HK-2 (cell line): ENCODE measurements at regions not wholly inside any gene's neighbourhood (a gene's known extent, or its start where the extent isn't known, plus 50 kb on each side); places are given as distances from the start of the nearest gene placed in this dataset.

Experiments
- DNase-seq: peaks from one replicate; pipeline ENCODE4 v3.0.0-alpha.2; 2018; ENCODE audit not compliant: unreplicated experiment

DNA sequence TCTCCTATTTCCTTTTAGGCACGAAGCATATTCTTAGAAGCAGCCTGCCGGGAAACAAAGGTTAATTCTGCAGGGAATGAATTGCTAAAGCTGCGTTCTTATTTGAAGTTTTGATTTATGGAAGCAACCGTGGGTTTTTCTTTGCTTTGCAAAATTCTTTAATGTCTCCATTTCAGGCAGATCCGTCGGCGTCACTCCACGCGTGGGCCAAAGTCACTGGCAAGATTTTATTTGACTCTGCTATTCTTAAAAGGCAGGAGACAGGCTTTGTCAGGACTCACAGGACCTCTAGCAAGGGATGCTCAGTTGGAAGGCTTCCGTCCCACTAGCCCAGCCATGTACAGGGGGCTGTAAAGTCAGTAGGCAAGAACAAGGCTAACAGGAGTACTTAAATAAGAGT lies 387.3 kb upstream of the XYLT1 start:
- no peak for DNase-seq

DNA sequence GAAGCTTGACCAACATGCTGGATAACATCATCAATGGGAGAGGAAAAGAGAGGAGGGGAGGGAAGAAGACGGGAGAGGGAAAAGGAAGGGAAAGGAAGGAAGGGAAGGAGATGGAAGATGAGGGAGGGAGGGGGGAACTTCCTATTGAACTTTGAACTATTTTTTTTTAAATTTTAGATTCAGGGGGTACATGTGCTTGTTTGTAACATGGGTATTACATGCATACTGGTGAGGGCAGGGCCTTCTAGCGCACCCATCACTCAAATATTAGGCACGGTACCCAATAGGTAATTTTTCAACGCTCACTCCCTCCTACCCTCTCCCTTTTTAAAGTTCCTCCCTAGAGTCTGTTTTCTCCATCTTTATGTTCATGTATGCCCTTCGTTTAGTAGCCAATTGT lies 383.2 kb upstream of the XYLT1 start:
- no peak for DNase-seq

DNA sequence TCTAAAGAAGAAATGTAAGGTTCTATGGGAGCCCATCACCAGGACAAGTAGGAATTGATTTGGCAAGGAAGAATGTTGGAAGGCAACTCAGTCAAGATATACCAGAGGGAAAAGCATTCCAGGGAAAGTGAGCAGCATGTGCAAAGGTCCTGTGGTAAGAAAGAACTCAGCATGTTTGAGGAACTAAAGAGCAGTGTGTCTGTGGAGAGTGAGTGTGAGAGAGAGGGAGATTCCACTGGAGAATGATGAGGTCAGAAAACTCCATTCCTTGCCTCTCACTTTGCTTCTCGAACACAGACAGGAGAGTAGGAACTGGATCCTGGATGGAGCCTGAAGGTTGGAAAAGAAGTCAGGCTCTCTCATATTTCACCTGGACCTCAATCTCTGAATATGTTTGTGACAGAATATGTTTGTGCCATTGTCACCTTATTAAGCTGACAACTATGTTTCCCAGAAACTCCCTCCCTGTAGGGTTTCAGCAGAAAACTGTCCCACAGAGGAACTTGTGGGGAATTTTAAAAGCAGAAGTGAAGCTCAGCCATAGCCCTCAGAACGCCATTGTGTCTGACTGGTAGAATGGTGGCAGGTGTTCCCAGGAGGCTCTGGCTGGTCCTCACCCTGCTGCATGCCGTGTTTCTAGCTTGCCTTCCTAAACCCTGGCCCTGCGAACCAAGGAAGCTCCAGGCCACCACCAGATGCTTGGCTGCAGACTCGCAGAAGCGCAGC lies 382.4 kb upstream of the XYLT1 start:
- no peak for DNase-seq

DNA sequence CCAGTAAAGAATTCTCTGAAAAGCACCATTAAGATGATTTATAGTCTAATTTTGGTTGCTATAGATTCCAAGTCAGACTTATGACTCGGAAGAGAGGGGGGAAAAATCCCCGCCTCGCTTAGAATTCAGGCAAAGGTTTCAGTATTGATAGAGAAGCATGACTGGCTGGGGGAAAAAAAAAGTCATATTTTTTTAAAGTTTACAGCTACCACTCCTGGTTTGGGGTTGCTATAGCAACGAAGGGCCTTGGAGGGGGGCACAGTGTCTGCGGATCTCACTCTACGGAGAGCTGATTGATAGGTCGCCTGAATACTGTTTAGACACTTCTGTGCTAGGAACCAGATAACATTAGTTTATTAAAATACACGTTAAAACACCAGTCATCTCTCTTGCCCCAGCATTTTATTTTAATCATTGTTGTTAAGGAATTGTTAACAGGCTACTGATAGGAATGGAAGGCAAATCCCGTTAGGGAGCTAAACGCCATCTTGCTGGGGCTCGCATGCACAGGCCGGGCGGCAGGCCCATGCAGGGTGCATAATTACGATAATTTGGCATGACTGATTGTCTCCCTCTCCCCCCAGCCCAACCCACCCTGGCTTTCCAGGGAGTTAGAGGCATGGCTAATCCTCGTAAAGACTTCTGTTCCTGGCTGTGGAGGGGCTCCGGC lies 380.0 kb upstream of the XYLT1 start:
- DNase-seq: no peak

DNA sequence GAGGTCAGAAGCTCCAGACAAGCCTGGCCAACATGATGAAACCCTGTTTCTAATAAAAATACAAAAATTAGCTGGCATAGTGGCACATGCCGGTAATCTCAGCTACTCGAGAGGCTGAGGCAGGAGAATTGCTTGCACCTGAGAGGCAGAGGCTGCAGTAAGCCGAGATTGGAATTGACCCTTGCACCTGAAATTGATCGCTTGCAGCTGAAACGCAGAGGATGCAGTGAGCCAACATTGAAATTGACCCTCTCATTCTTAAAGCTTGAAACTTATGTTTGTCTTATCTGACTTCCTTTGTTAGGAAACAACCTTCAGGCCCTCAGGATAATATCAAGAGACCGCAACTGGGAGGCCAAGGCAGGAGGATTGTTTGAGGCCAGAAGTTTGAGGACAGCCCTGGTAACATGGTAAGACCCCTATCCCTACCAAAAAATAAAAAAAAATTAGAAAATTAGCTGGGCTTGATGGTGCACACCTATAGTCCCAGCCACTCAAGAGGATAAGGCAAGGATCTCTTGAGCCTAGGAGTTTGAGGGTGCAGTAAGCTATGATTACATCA lies 376.6 kb upstream of the XYLT1 start:
- DNase-seq: no peak

DNA sequence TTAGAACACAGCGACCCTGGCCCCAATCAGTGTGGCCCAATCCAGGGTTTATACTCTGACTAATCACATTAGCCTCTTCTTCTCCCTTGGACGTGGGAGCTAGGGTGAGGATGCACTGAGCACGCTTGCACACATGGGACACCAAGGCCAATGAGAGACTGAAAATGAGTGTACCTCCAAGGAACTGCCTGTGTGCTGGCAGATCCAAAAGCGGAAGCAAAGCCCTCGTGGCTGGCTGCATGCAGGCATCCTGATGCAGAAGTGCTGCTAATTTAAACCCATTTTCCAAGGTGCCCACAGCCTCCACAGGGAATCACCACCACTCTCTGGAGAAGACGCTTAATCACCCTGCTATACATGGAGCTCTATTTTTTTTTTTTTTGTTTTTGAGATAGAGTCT lies 375.3 kb upstream of the XYLT1 start:
- no peak for DNase-seq

DNA sequence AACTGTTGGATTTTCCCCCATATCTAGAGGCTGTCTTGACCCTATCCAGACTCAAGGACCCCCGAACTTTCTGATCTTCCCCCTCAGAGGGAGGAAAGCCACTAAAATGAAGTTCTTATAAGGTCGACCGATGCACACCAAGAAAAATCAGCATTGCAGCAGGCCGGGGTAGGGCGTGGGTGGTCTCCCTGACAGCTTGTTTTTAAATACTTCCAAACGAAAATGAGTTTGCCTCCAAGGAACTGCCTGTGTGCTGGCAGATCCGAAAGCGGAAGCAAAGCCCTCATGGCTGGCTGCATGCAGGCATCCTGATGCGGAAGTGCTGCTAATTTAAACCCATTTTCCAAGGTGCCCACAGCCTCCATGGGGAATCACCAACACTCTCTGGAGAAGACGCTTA lies 374.3 kb upstream of the XYLT1 start:
- DNase-seq: no peak

DNA sequence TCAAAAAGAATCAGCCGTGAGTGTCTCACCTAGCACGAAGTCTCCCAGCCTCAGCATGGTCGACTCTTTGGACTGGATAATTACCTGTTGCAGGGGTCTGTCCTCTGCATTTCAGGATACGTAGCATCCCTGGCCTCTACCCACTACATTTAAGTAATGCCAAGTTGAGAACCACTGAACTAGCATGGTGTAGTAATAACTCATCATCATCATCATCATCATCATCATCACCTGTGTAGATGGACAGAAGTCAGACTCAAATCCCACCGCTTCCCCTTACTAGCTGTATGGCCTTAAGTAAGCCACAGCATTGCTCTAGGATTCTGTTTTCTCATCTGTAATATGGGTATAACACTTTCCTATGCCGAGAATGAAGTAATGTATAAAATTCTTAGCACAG lies 373.1 kb upstream of the XYLT1 start:
- DNase-seq: no peak

DNA sequence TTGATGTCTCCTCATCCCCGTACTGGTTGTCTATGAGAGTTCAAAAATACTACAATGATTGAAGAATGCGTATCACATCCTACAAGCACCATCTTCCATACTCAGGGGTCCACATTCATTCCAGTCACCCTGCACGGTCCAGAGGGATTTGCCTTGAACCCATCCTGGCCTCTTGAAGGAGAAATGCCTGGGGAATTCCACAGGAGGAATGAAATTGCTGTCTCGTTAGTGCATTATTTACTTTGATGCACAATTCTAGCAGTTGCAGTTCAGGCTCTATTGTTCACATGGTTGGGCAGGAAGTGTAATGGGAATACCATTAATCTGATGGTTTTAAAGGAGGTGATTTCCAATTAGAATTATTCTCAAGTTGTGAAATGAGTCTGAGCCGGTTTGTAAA lies 369.1 kb upstream of the XYLT1 start:
- no peak for DNase-seq

DNA sequence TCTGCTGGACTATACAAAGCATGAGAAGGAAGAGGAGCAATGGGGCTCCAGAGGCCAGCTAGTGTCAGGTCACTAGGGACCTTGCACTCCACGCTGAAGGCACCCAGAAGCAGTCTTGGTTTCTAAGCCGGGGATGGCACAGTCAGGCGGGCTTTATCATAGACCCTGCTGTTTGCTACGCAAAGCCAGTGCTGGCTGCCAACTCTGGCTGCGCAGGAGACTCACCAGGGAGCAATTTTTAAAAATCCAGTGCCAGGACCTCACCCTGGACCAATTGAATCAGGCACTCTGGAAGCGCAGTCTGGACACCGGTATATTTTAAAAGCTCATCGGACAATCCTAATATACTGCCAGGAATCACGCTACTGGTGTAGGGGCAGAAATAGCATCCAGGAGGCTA lies 368.5 kb upstream of the XYLT1 start:
- DNase-seq: no peak

DNA sequence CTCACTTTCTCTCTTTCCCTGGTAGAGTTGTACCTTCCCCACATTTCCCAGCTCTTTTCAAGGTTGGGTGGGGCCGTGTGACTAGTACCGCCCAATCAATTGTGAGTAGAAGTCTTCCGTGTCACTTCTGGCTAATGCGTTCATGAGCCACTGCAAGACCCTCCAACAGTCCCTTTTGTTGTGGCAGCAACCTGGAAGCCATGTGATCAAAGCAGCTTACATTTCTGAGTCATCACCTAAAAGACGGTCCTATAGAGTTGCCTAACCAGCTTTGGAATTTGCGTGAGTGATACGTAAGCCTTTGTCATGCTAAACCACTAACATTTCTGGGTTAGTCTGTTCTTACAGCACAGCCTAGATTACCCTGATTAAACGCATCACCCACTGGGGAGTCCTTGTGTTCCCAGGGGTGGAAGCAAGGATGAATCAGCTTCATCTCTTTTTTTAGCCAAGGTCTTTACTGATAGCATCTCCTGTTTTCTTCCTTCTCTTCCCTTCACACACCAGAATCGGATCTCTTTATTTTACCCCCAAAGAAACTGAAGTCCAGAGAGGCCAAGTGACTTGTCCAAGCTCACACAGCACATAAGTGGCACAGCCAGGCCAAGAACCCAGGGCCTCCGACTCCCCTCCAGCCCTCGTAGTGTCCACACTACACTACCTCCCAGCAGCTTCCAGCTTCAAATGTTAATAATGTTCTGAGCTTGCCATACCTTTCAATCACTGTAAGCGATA lies 366.3 kb upstream of the XYLT1 start:
- peak; percentile 0 for DNase-seq

DNA sequence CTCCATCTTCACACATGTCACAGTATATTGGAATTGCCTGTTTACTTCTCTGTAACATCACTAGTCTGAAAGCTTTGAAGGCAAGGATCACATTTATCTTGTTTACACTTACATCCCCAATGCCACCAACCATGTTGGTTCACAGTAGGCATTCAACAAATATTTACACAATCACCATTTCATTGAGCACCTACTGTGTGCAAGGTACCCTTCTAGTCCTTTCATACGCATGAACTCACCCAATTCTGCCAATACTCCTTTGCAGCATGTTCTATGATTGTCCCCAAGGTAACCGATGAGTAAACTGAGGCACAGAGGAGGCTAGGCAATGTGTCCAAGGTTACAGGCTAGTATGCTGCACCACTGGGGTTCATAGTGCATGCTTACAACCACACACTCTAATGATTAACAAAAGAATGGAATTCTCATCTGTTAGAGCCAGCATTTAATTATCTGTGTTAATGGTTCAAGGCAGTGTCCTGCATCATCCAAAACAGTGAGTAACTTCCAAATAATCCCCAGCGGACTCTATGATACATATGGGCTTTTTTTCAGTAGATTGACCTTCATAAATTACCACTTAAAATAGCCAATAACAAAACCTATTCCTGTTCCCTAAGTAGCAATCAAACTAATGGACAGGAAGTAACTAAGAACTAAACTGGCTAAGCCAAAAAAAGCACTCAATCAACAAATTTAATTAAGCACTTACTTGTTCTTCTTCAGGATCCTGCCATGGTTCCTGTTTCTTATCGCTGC lies 364.5 kb upstream of the XYLT1 start:
- no peak for DNase-seq

DNA sequence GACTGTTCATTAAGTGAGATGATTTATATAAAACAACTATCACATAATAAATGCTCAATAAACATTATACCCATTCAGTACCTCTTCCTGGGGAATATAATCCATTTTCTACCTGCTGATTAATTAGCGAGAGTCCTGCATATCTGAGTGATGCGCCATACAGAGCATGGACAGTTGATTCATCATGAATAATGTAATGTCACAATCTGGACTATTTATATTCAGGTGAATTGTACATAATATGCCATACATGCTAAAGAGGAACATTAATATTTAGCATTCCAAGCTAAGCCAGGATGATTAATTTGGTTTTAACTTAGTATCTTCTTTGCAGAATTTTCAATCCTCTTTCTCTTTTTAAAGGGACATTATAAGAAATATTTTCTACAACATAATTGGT lies 362.0 kb upstream of the XYLT1 start:
- no peak for DNase-seq

DNA sequence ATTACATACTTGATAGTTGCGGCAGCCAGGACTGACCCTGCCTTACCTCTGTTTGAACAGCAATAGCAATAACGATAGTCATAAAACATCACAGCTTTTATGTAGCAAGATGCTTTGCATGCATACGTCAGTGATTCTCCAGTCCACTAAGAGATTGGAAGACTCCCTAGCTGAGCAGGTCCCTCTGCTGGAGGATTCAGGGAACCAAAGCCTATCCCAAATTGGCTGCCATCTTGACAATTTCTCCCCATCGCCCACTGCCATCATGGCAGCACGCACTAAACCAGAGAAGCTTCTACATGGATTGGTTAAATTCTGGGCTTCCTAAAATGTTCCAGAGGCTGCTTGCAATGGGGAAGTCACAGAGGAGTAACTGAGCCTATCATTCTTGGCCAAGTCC lies 360.6 kb upstream of the XYLT1 start:
- DNase-seq: no peak

DNA sequence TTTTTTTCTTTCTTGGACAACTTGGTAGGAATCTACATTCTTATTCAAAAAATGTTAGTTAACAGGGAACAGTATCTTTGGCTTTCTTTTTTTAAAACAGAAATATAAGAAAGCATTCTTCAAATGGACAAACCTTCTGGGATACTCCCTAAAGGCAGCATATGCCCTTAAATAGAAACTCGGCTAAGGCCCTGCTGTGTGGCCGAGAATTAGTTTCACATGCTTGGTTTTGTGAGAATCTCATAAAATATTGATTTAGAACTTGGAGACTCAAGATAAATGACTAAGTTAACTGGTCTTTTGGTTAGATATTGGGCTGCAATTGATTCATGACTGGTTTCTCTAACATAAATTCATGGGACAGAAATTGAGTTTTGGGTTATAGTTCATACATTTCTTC lies 359.9 kb upstream of the XYLT1 start:
- DNase-seq: no peak

DNA sequence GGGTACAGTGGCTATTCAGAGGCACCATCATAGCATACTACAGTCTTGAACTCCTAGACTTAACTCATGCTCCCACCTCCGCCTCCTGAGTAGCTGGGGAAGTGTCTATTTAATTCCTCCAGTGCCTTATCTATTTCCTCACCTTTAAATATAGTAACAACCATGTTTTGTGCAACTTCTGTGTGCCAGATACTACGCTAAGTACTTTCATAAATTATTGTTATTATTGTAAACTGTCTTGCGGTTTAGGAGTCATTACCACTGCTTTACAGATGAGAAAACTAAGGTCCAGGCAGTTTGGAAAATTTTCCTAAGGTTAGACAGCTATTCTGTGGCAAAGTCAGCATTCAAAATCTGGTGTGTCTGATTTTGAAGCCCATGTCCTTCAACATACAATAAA lies 359.1 kb upstream of the XYLT1 start:
- no peak for DNase-seq

DNA sequence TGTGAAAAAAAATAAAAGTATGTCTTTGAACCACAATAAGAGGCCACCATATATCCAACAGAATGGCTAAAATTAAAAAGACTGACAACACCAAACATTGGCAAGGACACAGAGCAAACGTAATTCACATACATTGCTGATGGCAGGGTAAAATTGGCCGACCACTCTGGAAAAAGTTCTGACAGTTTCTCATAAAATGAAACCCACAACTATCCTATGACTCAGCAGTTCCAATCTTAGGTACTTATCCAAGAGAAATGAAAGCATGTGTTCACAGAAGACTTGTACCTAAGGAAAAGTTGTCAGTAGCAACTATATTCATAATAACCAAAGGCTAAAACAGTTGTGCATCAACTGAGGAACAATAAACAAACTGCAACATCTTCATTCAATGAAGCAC lies 357.3 kb upstream of the XYLT1 start:
- no peak for DNase-seq

DNA sequence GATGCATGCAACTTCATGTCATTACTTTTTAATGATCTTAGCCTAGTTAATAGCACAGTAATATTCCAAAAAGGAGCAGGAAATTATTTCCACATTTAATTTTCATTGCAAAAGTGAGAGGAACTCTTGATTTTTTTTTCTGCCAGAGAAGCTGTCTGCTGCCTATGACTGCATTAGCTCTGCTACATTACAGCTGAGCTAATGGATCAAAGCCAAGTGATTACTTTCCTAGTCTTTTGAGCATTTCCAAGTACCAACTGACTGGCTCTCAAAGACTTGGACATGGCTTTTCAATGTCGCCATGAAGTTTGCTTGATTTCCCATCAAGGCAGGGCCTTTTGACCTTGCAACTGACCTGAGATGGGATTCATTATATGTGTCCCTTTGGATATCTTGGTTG lies 356.6 kb upstream of the XYLT1 start:
- no peak for DNase-seq

DNA sequence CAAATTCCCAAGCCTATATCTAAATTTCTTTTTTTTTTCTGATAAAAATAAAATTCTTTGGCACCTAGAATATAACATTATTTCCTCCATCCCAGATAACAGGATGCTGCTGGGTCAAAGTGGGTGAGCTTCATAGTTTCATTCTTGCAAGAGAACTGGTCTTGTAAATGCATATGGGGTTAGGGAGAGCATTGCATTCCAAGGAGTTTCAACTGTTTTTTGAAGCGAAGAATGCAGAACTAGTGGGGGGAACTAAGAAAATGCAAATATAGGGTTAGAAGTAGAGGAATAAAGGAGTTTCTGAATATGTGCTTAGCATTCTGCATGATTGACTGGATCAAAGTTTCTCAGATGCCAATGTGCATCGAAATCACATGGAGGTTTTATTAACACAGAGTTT lies 347.2 kb upstream of the XYLT1 start:
- no peak for DNase-seq

DNA sequence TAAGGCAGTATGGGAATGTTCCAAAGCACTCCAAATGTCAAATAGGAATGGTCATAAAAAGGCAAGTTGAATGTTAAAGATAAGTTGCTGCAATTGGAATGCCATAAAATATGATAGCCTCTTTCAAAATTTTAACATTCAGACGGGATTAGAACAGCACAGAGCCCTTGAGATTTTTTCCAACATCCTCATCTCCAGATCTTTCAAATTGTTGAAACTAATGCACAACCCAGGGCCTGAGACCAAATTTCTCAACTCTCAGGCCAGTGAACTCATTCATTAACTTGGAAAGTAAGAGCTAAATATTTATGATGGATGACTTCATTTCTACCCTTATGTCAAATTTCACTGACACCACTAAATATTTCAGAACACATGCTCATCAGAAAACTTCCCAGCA lies 346.5 kb upstream of the XYLT1 start:
- DNase-seq: no peak

DNA sequence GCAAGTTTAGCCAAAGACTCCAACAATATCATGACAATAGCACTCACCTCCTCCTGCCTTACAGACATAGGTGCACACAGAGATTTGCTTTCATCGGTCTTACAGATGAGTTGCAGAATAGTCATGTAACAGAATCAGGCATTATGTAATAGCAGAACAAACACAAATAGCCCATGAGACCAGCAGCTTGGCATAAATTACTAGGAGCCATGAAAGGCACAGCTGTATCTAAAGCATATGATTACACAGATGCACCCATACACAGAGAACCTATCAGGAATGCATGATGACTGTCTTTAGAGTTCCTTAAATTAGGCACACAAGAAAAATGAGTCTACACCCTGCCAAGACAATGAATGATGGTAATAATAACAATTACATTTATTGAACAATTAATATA lies 342.0 kb upstream of the XYLT1 start:
- DNase-seq: no peak

DNA sequence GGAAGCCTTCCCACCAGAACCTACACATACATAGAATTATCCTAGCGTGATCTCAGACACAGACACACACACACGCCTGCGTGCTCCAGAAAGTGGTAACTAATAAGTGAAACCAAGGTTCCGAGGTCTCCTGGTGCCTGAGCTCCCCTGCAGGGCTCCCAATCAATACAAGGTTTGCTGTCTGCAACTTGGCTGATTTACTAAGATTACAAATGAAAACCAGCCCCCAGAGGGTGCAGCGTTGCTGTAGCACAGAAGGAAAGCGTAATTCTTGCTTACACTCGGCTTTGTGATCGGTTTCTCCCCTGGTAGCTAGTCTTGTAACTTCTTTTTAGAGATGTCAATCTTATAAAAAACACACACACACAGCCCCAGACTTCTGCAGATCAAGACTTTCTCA lies 334.1 kb upstream of the XYLT1 start:
- DNase-seq: no peak
